ENCODE measurements at regions not wholly inside any gene's neighbourhood (a gene's known extent, or its start where the extent isn't known, plus 50 kb on each side); places are given as distances from the start of the nearest gene placed in this dataset.

GRCh38 chr13:106651442-106651841 lies 83.5 kb upstream of the ARGLU1 start:
- FAIRE-seq (no peak), DNase-seq (ENCODE audit: low read depth) (no peak)
- no peak overlapping the region for H2AFZ ChIP-seq (ENCODE audit: low read depth, low read length)
- no peak for TF ChIP-seq CTCF (IDR thresholded peaks at IDR 0.05; ENCODE audit: insufficient read depth, low read depth, low read length)
- TF ChIP-seq EZH2 (IDR thresholded peaks at IDR 0.05; ENCODE audit: insufficient read depth, low read length), result no peak
- no peaks in the 10 kb centered on the region for H4K20me1 ChIP-seq (ENCODE audit: insufficient read depth, low read length)
- no peak overlapping the region for H3K27ac ChIP-seq (ENCODE audit: low read depth, low read length)
- H3K79me2 ChIP-seq (ENCODE audit: insufficient read depth, low read length), result no peaks in the 10 kb centered on the region
- H3K27me3 Mint-ChIP-seq (ENCODE audit: low read depth, unreplicated experiment), result peaks cover 9% of the 10 kb centered on the region
- H3K27ac Mint-ChIP-seq (ENCODE audit: unreplicated experiment), result no peak overlapping the region
- no peak overlapping the region for H3K4me2 ChIP-seq (ENCODE audit: low read length)
- H3K9me3 ChIP-seq (ENCODE audit: insufficient read depth, low read depth, low read length), result no peaks in the 10 kb centered on the region
- no peak overlapping the region for H3K4me3 Mint-ChIP-seq (ENCODE audit: unreplicated experiment)
- H3K9me3 Mint-ChIP-seq (ENCODE audit: unreplicated experiment), result peaks cover 16% of the 10 kb centered on the region
- H3K4me3 ChIP-seq (ENCODE audit: insufficient read depth, low read depth, low read length), result no peak overlapping the region
- H3K36me3 Mint-ChIP-seq (ENCODE audit: low read depth, unreplicated experiment), result peaks cover 1% of the 10 kb centered on the region
- H3K9ac ChIP-seq (ENCODE audit: low read length), result no peak overlapping the region
- no peaks in the 10 kb centered on the region for H3K4me1 ChIP-seq (ENCODE audit: insufficient read depth, low read length)
- no peaks in the 10 kb centered on the region for H3K27me3 ChIP-seq (ENCODE audit: insufficient read depth, low read length)
- H3K4me1 Mint-ChIP-seq (ENCODE audit: low read depth, unreplicated experiment), result peaks cover 1% of the 10 kb centered on the region
- no peaks in the 10 kb centered on the region for H3K36me3 ChIP-seq (ENCODE audit: insufficient read depth, low read length)

- H3K27me3 Mint-ChIP-seq (ENCODE audit: low read depth, unreplicated experiment), result peaks cover 9% of the 10 kb centered on the region
- Histone ChIP-seq H3K27ac (ENCODE audit: low read depth, low read length) (no peak overlapping the region), H3K36me3 (ENCODE audit: insufficient read depth, low read length) (no peaks in the 10 kb centered on the region), H3K27me3 (ENCODE audit: insufficient read depth, low read length) (no peaks in the 10 kb centered on the region), H3K4me3 (ENCODE audit: insufficient read depth, low read depth, low read length) (no peak overlapping the region), H4K20me1 (ENCODE audit: insufficient read depth, low read length) (no peaks in the 10 kb centered on the region), H2AFZ (ENCODE audit: low read depth, low read length) (no peak overlapping the region), H3K9me3 (ENCODE audit: insufficient read depth, low read depth, low read length) (no peaks in the 10 kb centered on the region), H3K4me2 (ENCODE audit: low read length) (no peak overlapping the region), H3K79me2 (ENCODE audit: insufficient read depth, low read length) (no peaks in the 10 kb centered on the region), H3K4me1 (ENCODE audit: insufficient read depth, low read length) (no peaks in the 10 kb centered on the region), H3K9ac (ENCODE audit: low read length) (no peak overlapping the region)
- H3K9me3 Mint-ChIP-seq (ENCODE audit: unreplicated experiment), result peaks cover 16% of the 10 kb centered on the region
- FAIRE-seq (no peak), DNase-seq (ENCODE audit: low read depth) (peak; percentile 12)
- H3K36me3 Mint-ChIP-seq (ENCODE audit: low read depth, unreplicated experiment), result peaks cover 1% of the 10 kb centered on the region
- H3K4me3 Mint-ChIP-seq (ENCODE audit: unreplicated experiment), result no peak overlapping the region
- peaks cover 1% of the 10 kb centered on the region for H3K4me1 Mint-ChIP-seq (ENCODE audit: low read depth, unreplicated experiment)
- no peak for TF ChIP-seq EZH2 (IDR thresholded peaks at IDR 0.05; ENCODE audit: insufficient read depth, low read length)
- no peak for TF ChIP-seq CTCF (IDR thresholded peaks at IDR 0.05; ENCODE audit: insufficient read depth, low read depth, low read length)
- H3K27ac Mint-ChIP-seq (ENCODE audit: unreplicated experiment), result no peak overlapping the region
Measured at GRCh38 chr13:106650690-106651205, 82.8 kb upstream of the ARGLU1 start.

- Mint-ChIP-seq H3K4me3 (ENCODE audit: unreplicated experiment) (no peak overlapping the region), H3K9me3 (ENCODE audit: unreplicated experiment) (peaks cover 14% of the 10 kb centered on the region), H3K36me3 (ENCODE audit: low read depth, unreplicated experiment) (peaks cover 1% of the 10 kb centered on the region), H3K4me1 (ENCODE audit: low read depth, unreplicated experiment) (peaks cover 1% of the 10 kb centered on the region), H3K27me3 (ENCODE audit: low read depth, unreplicated experiment) (peaks cover 6% of the 10 kb centered on the region), H3K27ac (ENCODE audit: unreplicated experiment) (no peak overlapping the region)
- Histone ChIP-seq H3K27ac (ENCODE audit: low read depth, low read length) (no peak overlapping the region), H4K20me1 (ENCODE audit: insufficient read depth, low read length) (no peaks in the 10 kb centered on the region), H3K27me3 (ENCODE audit: insufficient read depth, low read length) (no peaks in the 10 kb centered on the region), H3K9me3 (ENCODE audit: insufficient read depth, low read depth, low read length) (no peaks in the 10 kb centered on the region), H3K36me3 (ENCODE audit: insufficient read depth, low read length) (no peaks in the 10 kb centered on the region), H3K9ac (ENCODE audit: low read length) (no peak overlapping the region), H2AFZ (ENCODE audit: low read depth, low read length) (no peak overlapping the region), H3K4me2 (ENCODE audit: low read length) (no peak overlapping the region), H3K79me2 (ENCODE audit: insufficient read depth, low read length) (no peaks in the 10 kb centered on the region), H3K4me1 (ENCODE audit: insufficient read depth, low read length) (no peaks in the 10 kb centered on the region), H3K4me3 (ENCODE audit: insufficient read depth, low read depth, low read length) (no peak overlapping the region)
- peak; percentile 51 for DNase-seq (ENCODE audit: low read depth)
- FAIRE-seq, result no peak
- TF ChIP-seq CTCF (IDR thresholded peaks at IDR 0.05; ENCODE audit: insufficient read depth, low read depth, low read length) (no peak), EZH2 (IDR thresholded peaks at IDR 0.05; ENCODE audit: insufficient read depth, low read length) (no peak)
Measured at GRCh38 chr13:106649495-106649894, 81.6 kb upstream of the ARGLU1 start.

Measured in astrocyte (in vitro differentiated cells and primary cell).